A204.1 (cell line): ENCODE measurements at regions not wholly inside any gene's neighbourhood (a gene's known extent, or its start where the extent isn't known, plus 50 kb on each side); places are given as distances from the start of the nearest gene placed in this dataset.

ENCODE experiments used
- FAIRE-seq: peaks from 2 replicates; lab custom pipeline; 2012; peaks lifted over from hg19 to GRCh38; lab: Jason Lieb, UNC

- FAIRE-seq = no peak
Measured at GRCh38 chr20:24138196-24138857, 149.7 kb upstream of the GGTLC1 start.

DNA sequence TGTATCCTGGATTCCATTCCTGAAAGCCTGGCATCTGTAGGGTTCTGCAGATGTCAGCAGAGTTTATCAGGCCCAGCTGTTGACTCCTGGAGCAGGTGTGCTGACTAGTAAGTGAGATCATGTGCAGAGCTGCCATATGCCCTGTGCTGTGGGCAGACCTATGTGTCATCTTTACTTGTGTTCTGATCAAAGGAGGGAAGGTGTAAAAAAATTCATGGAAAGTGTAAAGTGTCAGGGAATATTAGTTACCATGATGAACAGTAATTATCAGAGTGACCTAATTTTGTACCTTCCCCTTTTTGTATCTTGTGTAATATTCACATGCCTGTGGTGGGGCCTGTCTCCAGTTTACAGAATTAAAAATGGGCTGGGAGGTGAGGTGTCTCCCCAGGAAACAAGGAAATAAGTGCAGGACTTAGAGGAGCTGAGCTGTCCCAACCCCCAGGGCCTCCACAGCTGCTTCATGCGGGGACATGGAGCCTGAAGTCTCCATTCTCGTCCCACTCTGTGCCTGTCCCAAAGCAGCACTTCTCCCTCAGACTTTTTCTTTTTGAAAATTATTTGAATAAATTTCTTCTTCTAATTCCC, 148.2 kb upstream of the GGTLC1 start:
- no peak for FAIRE-seq

DNA sequence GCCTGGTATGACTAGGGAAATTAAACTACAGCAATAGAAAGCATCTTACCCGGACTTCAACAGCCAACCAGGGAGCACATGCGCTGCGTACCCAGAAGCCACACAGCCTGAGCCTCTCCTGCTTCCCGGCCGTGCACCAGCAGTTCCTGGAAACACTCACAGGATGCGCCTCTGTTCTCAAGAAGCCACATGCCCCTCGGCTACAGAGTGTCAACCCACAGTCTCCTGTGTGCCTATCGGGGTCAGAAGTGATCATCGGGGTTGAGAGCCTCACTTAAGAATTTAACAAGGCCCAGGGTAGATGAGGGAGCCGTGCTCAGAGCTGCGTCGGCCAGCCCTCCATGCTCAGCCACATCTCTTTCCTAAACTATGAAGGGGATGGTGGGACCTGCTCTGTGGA, 147.2 kb upstream of the GGTLC1 start:
- FAIRE-seq = no peak

- FAIRE-seq = no peak
Measured at GRCh38 chr20:24134930-24135329, 146.4 kb upstream of the GGTLC1 start.

DNA sequence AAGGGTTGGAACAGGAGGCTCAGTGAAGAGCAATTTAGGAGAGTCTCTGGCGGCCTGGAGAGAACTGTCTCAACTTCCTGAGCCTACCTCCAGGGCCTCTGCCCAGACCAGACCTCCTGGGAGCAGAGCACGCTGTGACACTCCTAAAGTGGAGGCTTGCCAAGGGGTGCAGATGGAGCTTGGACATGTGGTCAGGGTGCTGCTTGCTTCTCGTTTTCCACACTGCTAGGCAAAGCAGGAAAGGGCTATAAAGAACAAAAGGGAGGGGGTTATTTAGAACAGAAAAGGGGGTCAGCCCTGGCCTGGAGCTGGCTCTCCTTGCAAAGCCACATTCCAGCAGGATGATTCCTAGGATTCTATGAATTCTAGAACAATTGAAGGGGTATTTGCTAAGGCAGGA, 145.7 kb upstream of the GGTLC1 start:
- no peak for FAIRE-seq

DNA sequence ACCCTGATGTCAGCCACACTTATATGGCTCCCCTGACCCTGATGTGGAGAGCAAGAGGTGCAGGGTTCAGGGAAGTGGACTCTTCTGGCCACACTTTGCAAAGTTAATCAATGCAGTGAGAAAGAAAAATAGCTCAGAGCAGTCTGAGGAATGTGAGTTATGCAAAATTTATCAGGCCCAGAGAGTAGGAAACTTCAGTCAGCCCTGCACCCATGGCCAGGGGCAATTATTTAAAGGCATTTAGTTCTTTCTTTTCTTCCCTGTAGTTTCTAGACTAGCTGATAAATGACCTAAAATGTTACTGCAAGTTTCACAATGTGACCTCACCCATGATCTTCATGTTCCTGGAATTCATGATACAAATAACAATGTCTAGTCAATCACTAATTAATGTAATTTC, 143.7 kb upstream of the GGTLC1 start:
- FAIRE-seq = no peak

DNA sequence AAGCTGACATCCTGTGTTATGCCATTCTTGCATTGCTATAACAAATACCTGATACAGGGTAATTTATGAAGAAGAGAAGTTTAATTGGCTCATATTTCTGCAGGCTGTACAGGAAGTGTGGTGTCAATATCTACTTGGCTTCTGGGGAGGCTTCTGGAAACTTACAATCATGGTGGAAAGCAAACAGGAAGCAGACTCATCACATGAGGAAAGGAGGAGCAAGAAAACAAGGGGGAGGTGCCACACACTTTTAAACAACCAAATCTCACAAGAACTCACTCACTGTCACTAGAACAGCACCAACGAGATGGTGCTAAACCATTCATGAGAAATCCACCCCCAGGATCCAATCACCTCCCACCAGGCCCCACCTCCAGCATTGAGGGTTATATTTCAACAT, 143.1 kb upstream of the GGTLC1 start:
- FAIRE-seq = no peak

- no peak for FAIRE-seq
Measured at GRCh38 chr20:24131281-24131680, 142.7 kb upstream of the GGTLC1 start.

GRCh38 chr20:24129641-24130040, 141.1 kb upstream of the GGTLC1 start:
- FAIRE-seq = no peak

- no peak for FAIRE-seq
Measured at GRCh38 chr20:24124951-24125650, 136.5 kb upstream of the GGTLC1 start.

GRCh38 chr20:24124003-24124402, 135.4 kb upstream of the GGTLC1 start:
- FAIRE-seq = no peak

DNA sequence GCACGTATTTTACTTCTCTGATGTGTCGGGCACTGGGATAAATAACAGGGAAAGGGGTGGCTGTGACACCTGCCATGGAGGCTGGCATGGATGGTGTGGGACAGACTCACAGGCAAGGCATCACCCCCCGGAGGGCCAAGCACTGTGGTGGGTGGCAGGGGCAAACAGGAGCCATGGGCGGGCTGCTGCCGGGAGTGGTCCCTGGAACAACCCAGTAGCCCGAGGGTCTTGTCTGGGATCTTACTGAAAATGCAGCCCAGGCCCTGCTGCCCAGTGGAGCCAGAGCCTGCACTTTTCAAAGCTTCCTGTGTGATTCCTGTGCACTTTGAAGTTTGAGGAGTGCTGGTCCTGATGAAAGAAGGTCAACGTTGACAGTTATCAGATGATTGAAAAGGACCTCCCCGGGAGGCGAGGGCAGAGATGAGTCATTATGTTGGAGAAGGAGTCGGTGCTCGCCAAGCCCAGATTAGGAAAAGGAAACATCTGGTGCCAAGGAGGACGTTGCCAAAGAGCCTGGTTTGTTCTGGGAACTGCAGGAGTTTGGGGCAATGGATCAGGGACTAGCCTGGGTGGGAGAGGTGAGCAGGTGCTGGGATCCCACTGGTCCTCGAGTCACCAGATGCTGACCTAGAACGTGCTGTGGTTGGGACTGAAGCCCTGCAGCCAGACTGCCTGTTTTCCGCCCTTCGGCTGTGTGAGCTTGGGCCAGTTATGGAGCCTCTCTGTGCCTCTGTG, 130.0 kb upstream of the GGTLC1 start:
- FAIRE-seq = no peak

- no peak for FAIRE-seq
Measured at GRCh38 chr20:24118034-24118433, 129.5 kb upstream of the GGTLC1 start.

DNA sequence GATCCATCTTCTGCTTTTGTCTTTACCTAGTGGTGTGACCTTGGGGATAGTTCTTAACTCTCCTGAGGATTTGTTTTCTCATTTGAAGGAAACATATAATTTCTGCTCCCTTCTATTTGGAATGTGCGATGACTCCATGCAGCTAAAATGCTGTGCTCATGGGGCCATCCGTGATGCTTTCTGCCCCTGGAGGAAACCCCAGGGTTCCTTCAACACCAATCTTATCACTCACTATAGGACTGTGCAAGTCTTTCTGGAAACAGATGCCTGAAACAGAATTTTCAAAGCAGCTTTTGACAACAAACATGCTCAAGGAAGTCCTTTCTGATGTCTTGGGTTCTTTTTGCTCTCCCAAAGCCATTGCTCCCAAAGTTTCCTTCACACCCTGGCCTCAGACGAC, 128.8 kb upstream of the GGTLC1 start:
- no peak for FAIRE-seq

DNA sequence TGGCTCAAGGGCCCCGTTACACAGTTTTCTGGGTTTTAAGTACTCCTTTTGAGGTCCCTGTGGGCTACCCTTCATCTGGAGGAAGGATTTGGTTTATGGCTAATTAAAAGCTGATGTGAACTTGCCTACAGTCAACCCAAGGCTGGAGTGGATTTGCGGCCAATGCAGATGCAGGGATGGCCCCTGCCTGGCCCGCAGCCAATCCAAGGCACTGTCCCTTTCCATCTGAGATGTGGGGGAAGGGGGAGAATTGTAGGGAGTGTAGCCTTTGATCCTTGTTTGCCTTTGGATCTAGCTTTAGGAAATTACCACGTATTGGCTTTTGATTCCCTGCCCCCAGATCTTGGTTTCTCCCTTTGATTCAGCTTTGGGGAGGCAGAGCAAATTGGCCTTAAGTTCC, 128.0 kb upstream of the GGTLC1 start:
- FAIRE-seq = no peak

- FAIRE-seq = no peak
Measured at GRCh38 chr20:24112360-24112759, 123.8 kb upstream of the GGTLC1 start.

GRCh38 chr20:24111858-24112257, 123.3 kb upstream of the GGTLC1 start:
- no peak for FAIRE-seq

GRCh38 chr20:24109537-24109936, 121.0 kb upstream of the GGTLC1 start:
- FAIRE-seq = no peak

- FAIRE-seq = no peak
Measured at GRCh38 chr20:24109008-24109407, 120.4 kb upstream of the GGTLC1 start.

- no peak for FAIRE-seq
Measured at GRCh38 chr20:24108581-24108980, 120.0 kb upstream of the GGTLC1 start.

DNA sequence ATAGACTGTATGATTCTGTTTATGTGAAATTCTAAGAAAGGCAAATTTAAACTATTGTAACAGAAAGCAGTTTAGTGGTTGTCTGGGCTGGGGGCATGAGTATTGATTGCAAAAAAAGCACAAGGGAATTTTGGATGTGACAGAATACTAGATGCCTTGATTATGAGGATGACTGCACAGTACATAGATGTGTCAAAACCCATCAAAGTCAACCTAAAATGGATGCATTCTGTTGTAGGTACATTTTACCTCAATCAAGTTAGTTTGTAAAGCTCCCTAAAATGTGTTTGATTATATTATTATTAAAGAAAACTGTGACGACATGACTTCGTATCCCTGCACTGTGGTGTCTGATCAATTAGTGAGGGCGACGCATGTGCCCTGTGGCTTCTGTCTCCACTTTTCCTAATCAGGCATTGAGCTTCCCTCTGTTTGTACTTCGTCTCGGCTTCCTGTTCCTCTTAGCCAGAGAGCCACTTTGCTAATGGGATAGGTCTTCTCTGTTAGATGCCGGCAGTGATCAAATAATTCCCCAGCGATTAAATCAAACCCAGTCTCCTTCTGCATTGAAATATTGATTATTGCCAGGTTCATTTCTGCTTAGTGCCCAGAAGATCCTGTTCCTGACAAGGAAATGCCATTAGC, 118.3 kb upstream of the GGTLC1 start:
- no peak for FAIRE-seq

DNA sequence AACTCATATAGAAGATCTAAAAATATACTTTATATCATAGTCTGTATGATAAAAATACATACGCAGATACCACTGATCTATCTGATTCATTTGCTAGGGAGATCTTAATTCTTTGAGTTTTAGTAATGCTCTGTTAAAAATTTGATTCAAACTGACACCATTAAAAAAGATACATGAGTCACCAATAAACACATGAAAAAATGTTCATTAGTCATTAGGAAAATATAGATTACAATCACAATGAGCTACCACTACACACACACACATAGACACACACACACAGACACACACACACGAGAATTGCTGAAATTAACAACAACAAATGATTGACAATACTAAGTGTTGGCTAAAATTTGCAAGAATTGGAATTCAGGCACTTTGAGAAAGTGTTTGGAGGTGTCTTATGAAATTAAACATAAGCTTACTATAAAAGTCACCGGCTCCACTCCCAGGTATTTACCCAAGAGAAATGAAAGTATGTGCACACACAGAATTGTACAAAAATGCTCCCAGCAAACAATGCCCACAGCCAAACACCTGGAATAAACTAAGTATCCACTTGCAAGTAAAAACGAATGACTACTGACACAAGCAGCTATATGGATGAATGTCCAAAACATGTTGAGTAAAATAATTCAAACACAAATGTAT, 117.7 kb upstream of the GGTLC1 start:
- FAIRE-seq = no peak
